ENCODE measurements at regions not wholly inside any gene's neighbourhood (a gene's known extent, or its start where the extent isn't known, plus 50 kb on each side); places are given as distances from the start of the nearest gene placed in this dataset.

- TF ChIP-seq CTCF (IDR thresholded peaks at IDR 0.05): no peak
- no peak for ATAC-seq (ENCODE audit: low FRiP score)
- no peak for DNase-seq (ENCODE audit: low spot score)
Observed at GRCh38 chr16:26374279-26374925, 682.6 kb downstream of the HS3ST4 start.

- ATAC-seq (ENCODE audit: low FRiP score) (no peak), DNase-seq (ENCODE audit: low spot score) (no peak)
- no peak for TF ChIP-seq CTCF (IDR thresholded peaks at IDR 0.05)
Observed at GRCh38 chr16:26382586-26382985, 684.1 kb upstream of the C16orf82 start.

- DNase-seq (ENCODE audit: low spot score): no peak
- no peak for TF ChIP-seq CTCF (IDR thresholded peaks at IDR 0.05)
- no peak for ATAC-seq (ENCODE audit: low FRiP score)
Observed at GRCh38 chr16:26386096-26386495, 680.6 kb upstream of the C16orf82 start.

- no peak for TF ChIP-seq CTCF (IDR thresholded peaks at IDR 0.05)
- DNase-seq (ENCODE audit: low spot score) (no peak), ATAC-seq (ENCODE audit: low FRiP score) (no peak)
Observed at GRCh38 chr16:26391833-26392232, 674.9 kb upstream of the C16orf82 start.

GRCh38 chr16:26394409-26394808 lies 672.3 kb upstream of the C16orf82 start:
- DNase-seq (ENCODE audit: low spot score) (no peak), ATAC-seq (ENCODE audit: low FRiP score) (no peak)
- no peak for TF ChIP-seq CTCF (IDR thresholded peaks at IDR 0.05)

- no peak for ATAC-seq (ENCODE audit: low FRiP score)
- no peak for TF ChIP-seq CTCF (IDR thresholded peaks at IDR 0.05)
- no peak for DNase-seq (ENCODE audit: low spot score)
Observed at GRCh38 chr16:26395700-26396099, 671.0 kb upstream of the C16orf82 start.

GRCh38 chr16:26396511-26397235 lies 670.1 kb upstream of the C16orf82 start:
- DNase-seq (ENCODE audit: low spot score) (no peak), ATAC-seq (ENCODE audit: low FRiP score) (no peak)
- no peak for TF ChIP-seq CTCF (IDR thresholded peaks at IDR 0.05)

Data from omental fat pad (tissue), 3 donors.